ENCODE measurements at regions not wholly inside any gene's neighbourhood (a gene's known extent, or its start where the extent isn't known, plus 50 kb on each side); places are given as distances from the start of the nearest gene placed in this dataset.

- TF ChIP-seq CTBP1 (IDR thresholded peaks at IDR 0.05; ENCODE audit: borderline replicate concordance), result no peak
- no peak for TF ChIP-seq ELF4 (IDR thresholded peaks at IDR 0.05)
- no peak for TF ChIP-seq HDGF (IDR thresholded peaks at IDR 0.05; ENCODE audit: borderline replicate concordance)
These were observed 631.0 kb upstream of the ALCAM start for GRCh38 chr3:104735691-104736090.

Data from HEK293T (cell line).